Esophagus muscularis mucosa (tissue), 4 donors: ENCODE measurements at regions not wholly inside any gene's neighbourhood (a gene's known extent, or its start where the extent isn't known, plus 50 kb on each side); places are given as distances from the start of the nearest gene placed in this dataset.

Experiments used
- DNase-seq: peaks from one replicate; pipeline ENCODE4 v3.0.0-alpha.2; 2017; ENCODE audit errors: extremely low spot score
- H3K27ac ChIP-seq, 4 donors: fragments of 200-600 bp; sonication (generic); replicated peaks in 1 of 4; 1 replicate in 3 of 4; 2 replicates in 1 of 4; pipeline ENCODE4 v1.5.1; 2016 to 2019; ENCODE audit warnings: mild to moderate bottlenecking in 1 of 4
- H3K27me3 ChIP-seq, 4 donors: fragments of 200-600 bp; sonication (generic); one replicate each; pipeline versions ENCODE4 v1.5.1 to v1.6.0; 2016 to 2019
- H3K36me3 ChIP-seq, 4 donors: fragments of 200-600 bp; sonication (generic); one replicate each; pipeline ENCODE4 v1.5.1; 2016 to 2019
- H3K4me1 ChIP-seq, 4 donors: fragments of 200-600 bp; sonication (generic); one replicate each; pipeline ENCODE4 v1.5.1; 2016 to 2019
- H3K4me3 ChIP-seq, 4 donors: fragments of 200-600 bp; sonication (generic); 1 replicate in 2 of 4; 2 replicates in 2 of 4; pipeline ENCODE4 v1.5.1; 2016 to 2019; ENCODE audit warnings: mild to moderate bottlenecking in 4 of 4, moderate library complexity in 1 of 4
- H3K9me3 ChIP-seq, 4 donors: fragments of 200-600 bp; sonication (generic); 1 replicate in 3 of 4; 2 replicates in 1 of 4; pipeline ENCODE4 v1.5.1; 2016 to 2019
- CTCF ChIP-seq, 3 experiments: fragments of 200-600 bp in 2 of 3; fragments of 450-650 bp in 1 of 3; sonication (generic) in 2 of 3; IDR thresholded peaks; one replicate each; pipeline ENCODE4 v1.5.1; 2017 to 2019; ENCODE audit warnings: antibody characterized with exemption in 3 of 3, mild to moderate bottlenecking in 2 of 3, moderate library complexity in 1 of 3
- EP300 ChIP-seq: sonication (generic); formaldehyde crosslinking; IDR thresholded peaks from one replicate; pipeline ENCODE4 v1.6.1; 2017; ENCODE audit warnings: antibody characterized with exemption
- POLR2A ChIP-seq: fragments of 450-650 bp; IDR thresholded peaks from one replicate; pipeline ENCODE4 v1.6.1; 2017; ENCODE audit warnings: antibody characterized with exemption, moderate library complexity, mild to moderate bottlenecking, low read depth
- POLR2AphosphoS5 ChIP-seq, 2 donors: sonication (generic); formaldehyde crosslinking; IDR thresholded peaks; one replicate each; pipeline ENCODE4 v1.6.1; 2017; ENCODE audit warnings: antibody characterized with exemption in 2 of 2
- WGBS: methylation state at CpG from one replicate; pipeline ENCODE4 v1.1.5; 2018; 5-methylcytosine and 5-hydroxymethylcytosine counted together
- intact Hi-C: fragments of 100-400 bp; cut with DNase I; formaldehyde crosslinking; loops from one replicate; pipeline ENCODE4 v1.15.1; 2023

GRCh38 chrX:39629001-39629400, 468.8 kb downstream of the BCOR start:
- H3K27ac ChIP-seq: no peak overlapping the region
- no peak for TF ChIP-seq POLR2AphosphoS5 (IDR thresholded peaks at IDR 0.05)
- TF ChIP-seq EP300: no peak
- TF ChIP-seq CTCF (IDR thresholded peaks at IDR 0.05): no peak
- no peak for TF ChIP-seq POLR2A
- DNase-seq: no peak
- no peaks in the 10 kb centered on the region for H3K36me3 ChIP-seq
- H3K9me3 ChIP-seq: peaks cover 0 to 3% (median 0%) of the 10 kb centered on the region in 4 donors
- intact Hi-C loops: no loop called here
- no peaks in the 10 kb centered on the region for H3K4me1 ChIP-seq
- H3K4me3 ChIP-seq: no peak overlapping the region
- H3K27me3 ChIP-seq: no peaks in the 10 kb centered on the region
- WGBS: 91% methylated on average over 1 of the region's 1 CpG

- Histone ChIP-seq H3K27me3 (no peaks in the 10 kb centered on the region), H3K4me1 (no peaks in the 10 kb centered on the region), H3K9me3 (no peaks in the 10 kb centered on the region), H3K36me3 (no peaks in the 10 kb centered on the region), H3K27ac (no peak overlapping the region), H3K4me3 (no peak overlapping the region)
- intact Hi-C loops: no loop called here
- 75% methylated on average over 2 of the region's 2 CpGs for WGBS
- TF ChIP-seq POLR2AphosphoS5 (IDR thresholded peaks at IDR 0.05) (no peak), CTCF (IDR thresholded peaks at IDR 0.05) (no peak), EP300 (no peak), POLR2A (no peak)
- DNase-seq: no peak
These were observed 467.4 kb downstream of the BCOR start for GRCh38 chrX:39630344-39630743.

GRCh38 chrX:39631276-39632229, 466.2 kb downstream of the BCOR start:
- 84% methylated on average over 4 of the region's 4 CpGs for WGBS
- DNase-seq: no peak
- Histone ChIP-seq H3K27me3 (no peaks in the 10 kb centered on the region), H3K4me3 (no peak overlapping the region), H3K4me1 (no peaks in the 10 kb centered on the region), H3K36me3 (no peaks in the 10 kb centered on the region), H3K9me3 (no peaks in the 10 kb centered on the region), H3K27ac (no peak overlapping the region)
- intact Hi-C loops: no loop called here
- TF ChIP-seq CTCF (IDR thresholded peaks at IDR 0.05): no peak

- intact Hi-C loops: no loop called here
- H3K27ac ChIP-seq: no peak overlapping the region
- no peak overlapping the region for H3K4me3 ChIP-seq
- no peak for DNase-seq
- no peaks in the 10 kb centered on the region for H3K27me3 ChIP-seq
- H3K4me1 ChIP-seq: no peaks in the 10 kb centered on the region
- TF ChIP-seq EP300 (no peak), POLR2AphosphoS5 (IDR thresholded peaks at IDR 0.05) (no peak), CTCF (IDR thresholded peaks at IDR 0.05) (no peak), POLR2A (no peak)
- no peaks in the 10 kb centered on the region for H3K9me3 ChIP-seq
- WGBS: 55% methylated on average over 2 of the region's 2 CpGs
- H3K36me3 ChIP-seq: no peaks in the 10 kb centered on the region
These were observed 464.5 kb downstream of the BCOR start for GRCh38 chrX:39633293-39633692.

- DNase-seq: no peak
These were observed 461.3 kb downstream of the BCOR start for GRCh38 chrX:39636481-39636880.

More at GRCh38 chrX:39636481-39636880, 461.3 kb downstream of the BCOR start:
- Histone ChIP-seq H3K4me1 (no peaks in the 10 kb centered on the region), H3K9me3 (no peaks in the 10 kb centered on the region), H3K36me3 (no peaks in the 10 kb centered on the region), H3K27me3 (no peaks in the 10 kb centered on the region), H3K4me3 (no peak overlapping the region), H3K27ac (no peak overlapping the region)
- intact Hi-C loops: no loop called here
- TF ChIP-seq CTCF (IDR thresholded peaks at IDR 0.05): no peak
- 67% methylated on average over 3 of the region's 3 CpGs for WGBS
